IPS-18c (cell line): ENCODE measurements at regions not wholly inside any gene's neighbourhood (a gene's known extent, or its start where the extent isn't known, plus 50 kb on each side); places are given as distances from the start of the nearest gene placed in this dataset.
"Not testable (repeated sequence)": the region's sequence is repeated elsewhere in the genome, so short reads cannot be mapped to it uniquely, and the experiment has no call there.

ENCODE experiments used
- H3K4me3 ChIP-seq: 2 replicates; pipeline ENCODE4 v1.7.0; 2013; ENCODE audit warnings: low read depth, mild to moderate bottlenecking, low read length, moderate library complexity; ENCODE audit not compliant: insufficient read depth
- H3K9me3 ChIP-seq: one replicate; pipeline ENCODE4 v1.6.1; 2013; ENCODE audit warnings: mild to moderate bottlenecking, low read length, moderate library complexity; ENCODE audit not compliant: control insufficient read depth, insufficient read depth

DNA sequence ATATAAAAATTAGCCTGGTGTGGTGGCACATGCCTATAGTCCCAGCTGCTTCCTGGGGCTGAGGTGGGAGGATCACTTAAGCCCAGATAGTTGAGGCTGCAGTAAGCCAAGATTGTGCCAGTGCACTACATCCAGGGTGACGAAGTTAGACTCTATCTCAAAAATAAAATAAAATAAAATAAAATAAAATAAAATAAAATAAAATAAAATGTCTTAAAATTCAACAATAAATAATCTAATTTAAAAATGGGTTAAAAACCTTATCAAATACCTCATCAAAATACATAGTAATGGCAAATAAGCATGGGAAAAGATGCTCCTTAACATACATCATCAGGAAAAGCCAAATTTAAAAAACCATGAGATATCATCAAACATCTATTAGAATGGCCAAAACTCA, 760.2 kb upstream of the AGA start:
- Histone ChIP-seq H3K9me3 (peaks cover 2% of the 10 kb centered on the region), H3K4me3 (no peak overlapping the region)

GRCh38 chr4:178205826-178206225, 763.6 kb upstream of the AGA start:
- H3K9me3 ChIP-seq, result peaks cover 2% of the 10 kb centered on the region
- H3K4me3 ChIP-seq, result no peak overlapping the region

DNA sequence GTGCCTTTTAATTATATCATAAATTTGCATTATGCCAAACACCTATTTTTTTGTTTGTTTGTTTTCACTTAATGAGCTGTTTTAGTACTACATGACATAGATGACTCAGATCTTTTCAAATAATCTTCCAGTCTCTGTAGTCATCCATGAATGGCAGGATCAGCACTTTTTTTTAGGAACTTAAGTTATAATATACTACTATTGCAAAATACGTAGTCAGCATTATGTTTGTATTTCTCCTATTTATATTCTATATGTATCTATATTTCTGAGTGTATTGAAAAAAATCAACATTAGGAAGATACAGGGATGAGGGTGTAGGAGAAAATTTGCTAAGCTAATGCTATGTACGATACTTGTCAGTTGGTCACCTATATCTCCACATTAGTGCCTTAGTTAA, 773.1 kb upstream of the AGA start:
- H3K4me3 ChIP-seq, result no peak overlapping the region
- H3K9me3 ChIP-seq, result peaks cover 2% of the 10 kb centered on the region

DNA sequence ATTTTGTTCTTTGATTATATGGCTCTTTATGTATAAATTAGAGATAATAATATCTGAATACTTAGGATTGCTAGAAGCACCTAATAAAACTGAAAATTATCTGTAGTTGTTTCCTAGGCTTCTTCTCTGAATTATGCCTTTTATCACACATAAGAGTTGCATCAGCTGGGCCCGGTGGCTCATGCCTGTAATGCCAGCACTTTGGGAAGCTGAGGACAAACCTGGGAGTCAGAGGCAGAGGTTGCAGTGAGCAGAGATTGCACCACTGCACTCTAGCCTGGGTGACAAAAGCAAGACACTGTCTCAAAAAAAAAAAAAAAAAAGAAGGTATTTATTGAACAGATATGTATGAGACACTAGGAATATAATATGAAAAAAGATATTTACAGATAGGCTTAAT, 773.5 kb upstream of the AGA start:
- H3K9me3 ChIP-seq, result peaks cover 2% of the 10 kb centered on the region
- no peak overlapping the region for H3K4me3 ChIP-seq

DNA sequence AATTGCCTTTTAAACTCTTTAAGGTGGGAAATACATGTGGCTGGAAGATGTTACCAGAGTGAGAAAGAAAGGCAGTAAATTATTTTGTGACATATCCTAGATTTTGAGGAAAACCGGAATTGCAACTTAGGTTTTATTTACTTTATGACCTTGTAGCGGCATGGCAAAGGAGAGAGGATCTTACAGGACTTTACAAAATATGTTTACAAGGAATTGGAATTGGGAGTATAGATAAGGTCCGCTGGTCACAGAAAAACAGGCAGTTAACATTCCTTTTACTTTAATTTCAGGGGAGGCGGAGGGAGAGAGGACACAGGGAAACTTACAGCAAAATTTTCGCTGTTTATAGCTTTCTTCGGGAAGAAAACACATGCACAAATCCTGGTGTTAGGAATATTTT, 784.2 kb upstream of the AGA start:
- not testable (repeated sequence) for H3K4me3 ChIP-seq, H3K9me3 ChIP-seq

DNA sequence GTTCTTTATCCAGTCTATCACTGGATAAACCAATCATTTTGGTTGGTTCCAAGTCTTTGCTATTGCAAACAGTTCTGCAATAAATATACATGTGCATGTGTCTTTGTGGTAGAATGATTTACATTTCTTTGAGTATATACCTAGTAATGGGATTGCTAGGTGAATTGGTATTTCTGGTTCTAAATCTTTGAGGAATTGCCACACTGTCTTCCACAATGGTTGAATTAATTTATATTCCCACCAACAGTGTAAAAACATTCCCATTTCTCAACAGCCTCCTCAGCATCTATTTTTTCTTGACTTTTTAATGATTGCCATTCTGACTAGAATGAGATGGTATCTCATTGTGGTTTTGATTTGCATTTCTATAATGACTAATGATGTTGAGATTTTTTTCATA, 791.7 kb upstream of the AGA start:
- H3K9me3 ChIP-seq, result peaks cover 5% of the 10 kb centered on the region
- H3K4me3 ChIP-seq, result no peak overlapping the region

DNA sequence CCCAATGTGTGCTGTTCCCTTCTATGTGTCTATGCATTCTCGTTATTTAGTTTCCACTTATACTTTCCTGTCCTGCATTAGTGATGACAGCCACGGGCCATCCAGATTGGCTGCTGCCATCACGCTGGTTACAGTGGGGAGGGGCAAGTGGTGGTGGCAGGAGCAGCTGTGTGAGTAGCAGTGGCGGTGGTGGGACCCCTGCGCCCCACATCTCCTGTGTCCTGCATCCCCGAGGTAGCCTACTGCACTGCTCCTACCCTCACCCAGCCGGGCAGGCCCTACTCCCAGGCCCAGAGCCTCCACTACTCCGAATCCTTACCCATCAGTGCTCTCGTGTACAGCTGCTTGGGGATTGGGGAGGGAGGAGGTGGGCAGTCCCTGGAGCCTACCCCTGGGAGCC, 798.7 kb upstream of the AGA start:
- Histone ChIP-seq H3K9me3 (peaks cover 10% of the 10 kb centered on the region), H3K4me3 (no peak overlapping the region)

- Histone ChIP-seq H3K4me3 (no peak overlapping the region), H3K9me3 (peaks cover 8% of the 10 kb centered on the region)
Measured at GRCh38 chr4:178241601-178242118, 799.4 kb upstream of the AGA start.

GRCh38 chr4:178242655-178243054, 800.4 kb upstream of the AGA start:
- Histone ChIP-seq H3K9me3 (peaks cover 8% of the 10 kb centered on the region), H3K4me3 (no peak overlapping the region)

- H3K4me3 ChIP-seq, result no peak overlapping the region
- H3K9me3 ChIP-seq, result peaks cover 8% of the 10 kb centered on the region
Measured at GRCh38 chr4:178244785-178245184, 802.5 kb upstream of the AGA start.

DNA sequence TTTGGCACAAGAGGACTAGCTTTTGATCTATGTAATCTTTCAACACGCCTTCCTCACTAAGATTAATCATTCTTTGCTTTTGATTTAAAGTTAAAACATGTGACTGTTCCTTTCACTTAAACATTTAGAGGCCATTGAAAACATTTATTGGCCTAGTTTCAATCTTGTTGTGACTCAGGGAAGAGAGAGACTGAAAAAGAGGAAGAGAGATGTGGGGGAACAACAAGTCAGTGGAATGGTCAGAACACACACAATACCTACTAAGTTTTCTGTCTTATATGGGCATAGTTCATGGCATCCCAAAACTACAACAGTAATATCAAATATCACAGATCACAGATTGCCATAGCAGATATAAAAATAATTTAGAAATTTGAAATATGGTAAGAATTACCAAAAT, 812.9 kb upstream of the AGA start:
- Histone ChIP-seq H3K4me3 (no peak overlapping the region), H3K9me3 (no peaks in the 10 kb centered on the region)

GRCh38 chr4:178258603-178259002, 816.4 kb upstream of the AGA start:
- Histone ChIP-seq H3K9me3 (no peaks in the 10 kb centered on the region), H3K4me3 (no peak overlapping the region)

DNA sequence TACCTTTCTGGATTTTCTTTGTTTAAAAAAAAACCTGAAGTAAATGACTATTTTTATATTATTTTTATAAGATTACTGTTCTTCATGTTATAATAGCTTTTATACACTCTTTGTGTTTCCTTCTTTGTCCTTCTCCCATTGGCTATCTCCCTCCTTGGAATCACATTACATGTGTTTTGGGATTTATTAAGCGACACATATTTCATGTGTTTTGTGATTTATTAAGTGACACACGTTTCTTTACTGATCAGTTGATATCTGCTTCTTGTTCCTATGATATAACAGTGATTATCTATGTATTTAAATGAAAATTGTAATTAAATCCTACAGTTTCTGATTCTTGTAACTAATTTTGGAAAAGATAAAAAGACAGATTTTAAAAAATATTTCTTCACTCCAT, 817.3 kb upstream of the AGA start:
- Histone ChIP-seq H3K9me3 (no peaks in the 10 kb centered on the region), H3K4me3 (no peak overlapping the region)

DNA sequence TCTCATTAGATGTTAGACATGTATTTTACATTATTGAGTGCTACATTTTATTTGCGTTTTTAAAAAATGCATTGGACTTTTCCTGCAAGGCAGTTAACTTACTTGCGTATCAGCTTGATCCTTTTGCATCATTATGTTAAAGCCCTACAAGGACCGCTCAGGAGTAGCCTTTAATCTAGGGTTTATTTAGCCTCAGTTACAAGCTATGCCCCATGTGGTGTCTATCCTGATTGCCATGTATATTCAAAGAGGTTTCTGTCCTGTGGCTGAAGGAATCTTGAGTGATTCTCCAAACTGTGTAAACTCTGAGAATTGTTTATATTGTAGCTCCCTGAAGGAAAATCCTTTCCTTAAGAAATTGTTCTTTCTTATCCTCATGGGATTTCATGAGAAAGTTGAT, 821.8 kb upstream of the AGA start:
- H3K9me3 ChIP-seq, result peaks cover 2% of the 10 kb centered on the region
- no peak overlapping the region for H3K4me3 ChIP-seq

- H3K4me3 ChIP-seq, result no peak overlapping the region
Measured at GRCh38 chr4:178271386-178271785, 829.1 kb upstream of the AGA start.

GRCh38 chr4:178273168-178273567, 830.9 kb upstream of the AGA start:
- peaks cover under 1% of the 10 kb centered on the region for H3K9me3 ChIP-seq
- no peak overlapping the region for H3K4me3 ChIP-seq

More at GRCh38 chr4:178271386-178271785, 829.1 kb upstream of the AGA start:
- peaks cover 2% of the 10 kb centered on the region for H3K9me3 ChIP-seq

GRCh38 chr4:178275671-178276360, 833.6 kb upstream of the AGA start:
- Histone ChIP-seq H3K4me3 (no peak overlapping the region), H3K9me3 (no peaks in the 10 kb centered on the region)

DNA sequence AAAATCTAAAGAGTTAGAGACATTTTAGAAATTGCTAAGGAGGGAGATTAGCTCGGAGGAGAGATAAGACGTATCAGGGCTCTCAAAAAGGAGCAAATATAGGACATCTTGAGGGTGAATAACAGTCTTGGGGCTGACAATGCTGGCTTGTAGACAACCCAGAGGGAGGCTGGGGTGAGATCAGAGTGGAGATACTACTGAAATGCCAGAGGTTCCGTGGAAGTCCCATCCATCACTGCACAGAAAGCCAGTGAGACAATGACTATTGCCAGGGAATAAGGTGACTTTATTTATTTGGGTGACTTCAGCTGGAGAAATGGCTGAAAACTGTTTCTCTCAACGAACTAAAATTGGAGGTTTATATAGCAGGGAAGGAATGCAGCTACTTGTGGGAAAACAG, 838.1 kb upstream of the AGA start:
- no peaks in the 10 kb centered on the region for H3K9me3 ChIP-seq
- no peak overlapping the region for H3K4me3 ChIP-seq

GRCh38 chr4:178288462-178288861, 846.2 kb upstream of the AGA start:
- no peaks in the 10 kb centered on the region for H3K9me3 ChIP-seq
- H3K4me3 ChIP-seq, result no peak overlapping the region
